ENCODE measurements at regions not wholly inside any gene's neighbourhood (a gene's known extent, or its start where the extent isn't known, plus 50 kb on each side); places are given as distances from the start of the nearest gene placed in this dataset.

- no peaks in the 10 kb centered on the region for H3K4me1 ChIP-seq
- H3K27ac ChIP-seq (replicated peaks in 1 of 4), result no peak overlapping the region
- no peak overlapping the region for H3K4me3 ChIP-seq
- no peaks in the 10 kb centered on the region for H3K9me3 ChIP-seq
- no peaks in the 10 kb centered on the region for H3K36me3 ChIP-seq
- no peak for DNase-seq (ENCODE audit: extremely low spot score)
- no peaks in the 10 kb centered on the region for H3K27me3 ChIP-seq
- intact Hi-C loops (cut with DNase I), result no loop called here
- no peak for TF ChIP-seq POLR2A (IDR thresholded peaks at IDR 0.05; ENCODE audit: low read depth)
- no peak for TF ChIP-seq EP300 (IDR thresholded peaks at IDR 0.05)
- TF ChIP-seq POLR2AphosphoS5 (IDR thresholded peaks at IDR 0.05), result no peak
- TF ChIP-seq CTCF (IDR thresholded peaks at IDR 0.05), result no peak
- WGBS, result 87% methylated on average over 2 of the region's 2 CpGs
These were observed 547.2 kb upstream of the NCAM2 start for GRCh38 chr21:20451046-20451445.

GRCh38 chr21:20452935-20453334 lies 545.3 kb upstream of the NCAM2 start:
- no peak for DNase-seq (ENCODE audit: extremely low spot score)
- TF ChIP-seq CTCF (IDR thresholded peaks at IDR 0.05) (no peak), POLR2AphosphoS5 (IDR thresholded peaks at IDR 0.05) (no peak), EP300 (IDR thresholded peaks at IDR 0.05) (no peak), POLR2A (IDR thresholded peaks at IDR 0.05; ENCODE audit: low read depth) (no peak)
- intact Hi-C loops (cut with DNase I), result no loop called here
- Histone ChIP-seq H3K36me3 (no peaks in the 10 kb centered on the region), H3K9me3 (no peaks in the 10 kb centered on the region), H3K27me3 (no peaks in the 10 kb centered on the region), H3K4me1 (no peaks in the 10 kb centered on the region), H3K4me3 (no peak overlapping the region), H3K27ac (replicated peaks in 1 of 4) (no peak overlapping the region)
- 75% methylated on average over 4 of the region's 4 CpGs for WGBS

- no peak overlapping the region for H3K4me3 ChIP-seq
- TF ChIP-seq POLR2A (IDR thresholded peaks at IDR 0.05; ENCODE audit: low read depth), result no peak
- TF ChIP-seq EP300 (IDR thresholded peaks at IDR 0.05), result no peak
- no peak for TF ChIP-seq CTCF (IDR thresholded peaks at IDR 0.05)
- no peak for TF ChIP-seq POLR2AphosphoS5 (IDR thresholded peaks at IDR 0.05)
- DNase-seq (ENCODE audit: extremely low spot score), result no peak
- no peaks in the 10 kb centered on the region for H3K27me3 ChIP-seq
- H3K36me3 ChIP-seq, result no peaks in the 10 kb centered on the region
- H3K9me3 ChIP-seq, result no peaks in the 10 kb centered on the region
- 92% methylated on average over 4 of the region's 4 CpGs for WGBS
- no peaks in the 10 kb centered on the region for H3K4me1 ChIP-seq
- H3K27ac ChIP-seq (replicated peaks in 1 of 4), result no peak overlapping the region
- intact Hi-C loops (cut with DNase I), result no loop called here
These were observed 538.4 kb upstream of the NCAM2 start for GRCh38 chr21:20459838-20460237.

GRCh38 chr21:20463362-20463761 lies 534.8 kb upstream of the NCAM2 start:
- TF ChIP-seq EP300 (IDR thresholded peaks at IDR 0.05) (no peak), CTCF (IDR thresholded peaks at IDR 0.05) (no peak), POLR2A (IDR thresholded peaks at IDR 0.05; ENCODE audit: low read depth) (no peak), POLR2AphosphoS5 (IDR thresholded peaks at IDR 0.05) (no peak)
- no peaks in the 10 kb centered on the region for H3K9me3 ChIP-seq

GRCh38 chr21:20469361-20469760 lies 528.8 kb upstream of the NCAM2 start:
- DNase-seq (ENCODE audit: extremely low spot score), result no peak
- no peaks in the 10 kb centered on the region for H3K9me3 ChIP-seq
- 71% methylated on average over 4 of the region's 4 CpGs for WGBS
- intact Hi-C loops (cut with DNase I), result no loop called here
- H3K36me3 ChIP-seq, result no peaks in the 10 kb centered on the region
- no peaks in the 10 kb centered on the region for H3K27me3 ChIP-seq
- H3K27ac ChIP-seq (replicated peaks in 1 of 4), result no peak overlapping the region
- no peaks in the 10 kb centered on the region for H3K4me1 ChIP-seq
- TF ChIP-seq POLR2AphosphoS5 (IDR thresholded peaks at IDR 0.05) (no peak), POLR2A (IDR thresholded peaks at IDR 0.05; ENCODE audit: low read depth) (no peak), EP300 (IDR thresholded peaks at IDR 0.05) (no peak), CTCF (IDR thresholded peaks at IDR 0.05) (no peak)
- H3K4me3 ChIP-seq, result no peak overlapping the region

More at GRCh38 chr21:20463362-20463761, 534.8 kb upstream of the NCAM2 start:
- intact Hi-C loops (cut with DNase I), result no loop called here
- Histone ChIP-seq H3K4me3 (no peak overlapping the region), H3K4me1 (no peaks in the 10 kb centered on the region), H3K27ac (replicated peaks in 1 of 4) (no peak overlapping the region), H3K27me3 (no peaks in the 10 kb centered on the region), H3K36me3 (no peaks in the 10 kb centered on the region)
- no peak for DNase-seq (ENCODE audit: extremely low spot score)
